ENCODE measurements at regions not wholly inside any gene's neighbourhood (a gene's known extent, or its start where the extent isn't known, plus 50 kb on each side); places are given as distances from the start of the nearest gene placed in this dataset.

- H3K4me1 ChIP-seq (ENCODE audit: low read depth, poor library complexity, severe bottlenecking): no peaks in the 10 kb centered on the region
- H4K20me1 ChIP-seq (ENCODE audit: insufficient read depth): no peaks in the 10 kb centered on the region
- no peak overlapping the region for H2AFZ ChIP-seq (ENCODE audit: low read depth)
- no peak overlapping the region for H3K4me2 ChIP-seq
- no peaks in the 10 kb centered on the region for H3K36me3 ChIP-seq (ENCODE audit: insufficient read depth)
- no peak overlapping the region for H3K27ac ChIP-seq
- H3K27me3 ChIP-seq (ENCODE audit: insufficient read depth, low read depth): no peaks in the 10 kb centered on the region
- no peaks in the 10 kb centered on the region for H3K79me2 ChIP-seq (ENCODE audit: insufficient read depth, low read depth)
- TF ChIP-seq, protein P1, sequence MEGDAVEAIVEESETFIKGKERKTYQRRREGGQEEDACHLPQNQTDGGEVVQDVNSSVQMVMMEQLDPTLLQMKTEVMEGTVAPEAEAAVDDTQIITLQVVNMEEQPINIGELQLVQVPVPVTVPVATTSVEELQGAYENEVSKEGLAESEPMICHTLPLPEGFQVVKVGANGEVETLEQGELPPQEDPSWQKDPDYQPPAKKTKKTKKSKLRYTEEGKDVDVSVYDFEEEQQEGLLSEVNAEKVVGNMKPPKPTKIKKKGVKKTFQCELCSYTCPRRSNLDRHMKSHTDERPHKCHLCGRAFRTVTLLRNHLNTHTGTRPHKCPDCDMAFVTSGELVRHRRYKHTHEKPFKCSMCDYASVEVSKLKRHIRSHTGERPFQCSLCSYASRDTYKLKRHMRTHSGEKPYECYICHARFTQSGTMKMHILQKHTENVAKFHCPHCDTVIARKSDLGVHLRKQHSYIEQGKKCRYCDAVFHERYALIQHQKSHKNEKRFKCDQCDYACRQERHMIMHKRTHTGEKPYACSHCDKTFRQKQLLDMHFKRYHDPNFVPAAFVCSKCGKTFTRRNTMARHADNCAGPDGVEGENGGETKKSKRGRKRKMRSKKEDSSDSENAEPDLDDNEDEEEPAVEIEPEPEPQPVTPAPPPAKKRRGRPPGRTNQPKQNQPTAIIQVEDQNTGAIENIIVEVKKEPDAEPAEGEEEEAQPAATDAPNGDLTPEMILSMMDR (conservative IDR thresholded peaks at IDR 0.05; ENCODE audit: low read depth, low read length): no peak
- no peak overlapping the region for H3K4me3 ChIP-seq (IDR thresholded peaks at IDR 0.05; ENCODE audit: insufficient read depth, low read depth, low read length)
- no peak overlapping the region for H3K9ac ChIP-seq
Observed at GRCh38 chr13:58597552-58597951, 966.0 kb downstream of the PCDH17 start.

- TF ChIP-seq, protein P1 (conservative IDR thresholded peaks at IDR 0.05; ENCODE audit: low read depth, low read length): no peak
- no peaks in the 10 kb centered on the region for H3K27me3 ChIP-seq (ENCODE audit: insufficient read depth, low read depth)
- no peaks in the 10 kb centered on the region for H4K20me1 ChIP-seq (ENCODE audit: insufficient read depth)
- no peak overlapping the region for H3K27ac ChIP-seq
- H3K4me2 ChIP-seq: no peak overlapping the region
- no peaks in the 10 kb centered on the region for H3K79me2 ChIP-seq (ENCODE audit: insufficient read depth, low read depth)
- H2AFZ ChIP-seq (ENCODE audit: low read depth): no peak overlapping the region
- no peaks in the 10 kb centered on the region for H3K36me3 ChIP-seq (ENCODE audit: insufficient read depth)
- H3K4me1 ChIP-seq (ENCODE audit: low read depth, poor library complexity, severe bottlenecking): no peaks in the 10 kb centered on the region
- no peak overlapping the region for H3K9ac ChIP-seq
- H3K4me3 ChIP-seq (IDR thresholded peaks at IDR 0.05; ENCODE audit: insufficient read depth, low read depth, low read length): no peak overlapping the region
Observed at GRCh38 chr13:58598241-58598640, 966.7 kb downstream of the PCDH17 start.

DNA sequence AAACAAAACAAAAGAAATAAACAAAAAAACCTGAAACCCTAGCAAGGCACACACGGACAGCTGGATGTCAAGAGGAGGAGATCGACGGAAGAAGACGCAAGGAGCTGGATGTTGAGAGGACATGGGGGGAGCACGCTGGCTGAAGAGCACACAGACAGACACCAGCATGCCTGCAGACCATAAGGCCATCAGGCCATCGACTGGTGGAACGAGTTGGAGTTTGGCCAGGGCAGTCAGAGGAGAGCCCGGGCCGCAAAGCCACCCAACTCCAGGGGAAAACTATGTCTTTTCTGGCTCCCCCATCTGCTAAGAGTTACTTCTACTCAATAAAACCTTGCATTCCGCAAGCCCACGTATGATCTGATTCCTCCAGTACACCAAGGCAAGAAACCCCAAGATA, 979.6 kb downstream of the PCDH17 start:
- Histone ChIP-seq H3K79me2 (ENCODE audit: insufficient read depth, low read depth) (no peaks in the 10 kb centered on the region), H3K9ac (no peak overlapping the region), H4K20me1 (ENCODE audit: insufficient read depth) (no peaks in the 10 kb centered on the region), H3K36me3 (ENCODE audit: insufficient read depth) (no peaks in the 10 kb centered on the region), H3K4me3 (IDR thresholded peaks at IDR 0.05; ENCODE audit: insufficient read depth, low read depth, low read length) (no peak overlapping the region), H3K27me3 (ENCODE audit: insufficient read depth, low read depth) (no peaks in the 10 kb centered on the region), H3K4me2 (no peak overlapping the region), H3K4me1 (ENCODE audit: low read depth, poor library complexity, severe bottlenecking) (no peaks in the 10 kb centered on the region), H3K27ac (no peak overlapping the region), H2AFZ (ENCODE audit: low read depth) (no peak overlapping the region)
- TF ChIP-seq, protein P1 (conservative IDR thresholded peaks at IDR 0.05; ENCODE audit: low read depth, low read length): no peak

GRCh38 chr13:58617880-58618665, 986.5 kb downstream of the PCDH17 start:
- Histone ChIP-seq H3K4me3 (IDR thresholded peaks at IDR 0.05; ENCODE audit: insufficient read depth, low read depth, low read length) (no peak overlapping the region), H3K4me2 (no peak overlapping the region), H3K27ac (no peak overlapping the region), H3K36me3 (ENCODE audit: insufficient read depth) (no peaks in the 10 kb centered on the region), H3K4me1 (ENCODE audit: low read depth, poor library complexity, severe bottlenecking) (peaks cover 6% of the 10 kb centered on the region), H3K27me3 (ENCODE audit: insufficient read depth, low read depth) (no peaks in the 10 kb centered on the region), H2AFZ (ENCODE audit: low read depth) (no peak overlapping the region), H4K20me1 (ENCODE audit: insufficient read depth) (no peaks in the 10 kb centered on the region), H3K79me2 (ENCODE audit: insufficient read depth, low read depth) (no peaks in the 10 kb centered on the region), H3K9ac (no peak overlapping the region)
- TF ChIP-seq, protein P1 (conservative IDR thresholded peaks at IDR 0.05; ENCODE audit: low read depth, low read length): no peak
